Left ventricle myocardium inferior (tissue), 1 donor: ENCODE measurements at regions not wholly inside any gene's neighbourhood (a gene's known extent, or its start where the extent isn't known, plus 50 kb on each side); places are given as distances from the start of the nearest gene placed in this dataset.

Experiments
- DNase-seq: peaks from one replicate; pipeline ENCODE4 v3.0.0-alpha.2; 2020
- H3K27ac ChIP-seq: fragments of 200-600 bp; replicated peaks from 2 replicates; pipeline ENCODE4 v1.8.0; 2021
- H3K27me3 ChIP-seq: fragments of 200-600 bp; 2 replicates; pipeline ENCODE4 v1.8.0; 2021; ENCODE audit warnings: low read depth
- H3K36me3 ChIP-seq: fragments of 200-600 bp; 2 replicates; pipeline ENCODE4 v1.8.0; 2021
- H3K4me1 ChIP-seq: fragments of 200-600 bp; 2 replicates; pipeline ENCODE4 v1.8.0; 2021
- H3K4me3 ChIP-seq: fragments of 200-600 bp; 2 replicates; pipeline ENCODE4 v1.8.0; 2021; ENCODE audit warnings: mild to moderate bottlenecking, moderate library complexity
- H3K9me3 ChIP-seq: fragments of 200-600 bp; replicated peaks from 2 replicates; pipeline ENCODE4 v1.8.0; 2021
- CTCF ChIP-seq: fragments of 200-600 bp; IDR thresholded peaks from 2 replicates; pipeline ENCODE4 v1.8.0; 2021; ENCODE audit warnings: antibody characterized with exemption, mild to moderate bottlenecking, borderline replicate concordance
- intact Hi-C: fragments of 100-400 bp; cut with micrococcal nuclease; formaldehyde crosslinking; loops from one replicate; pipeline ENCODE4 v1.11.0; 2022
- donor health status: DM: no; HTN: yes; CAD: no; lungs with severe emphysema.

- no peaks in the 10 kb centered on the region for H3K36me3 ChIP-seq
- no peak for TF ChIP-seq CTCF
Measured at GRCh38 chr5:21649969-21650368, 1203.2 kb downstream of the CDH12 start.

GRCh38 chr5:21646469-21646868 lies 1206.7 kb downstream of the CDH12 start:
- H3K27ac ChIP-seq = no peak overlapping the region
- intact Hi-C loops = no loop called here
- no peak for TF ChIP-seq CTCF
- no peaks in the 10 kb centered on the region for H3K9me3 ChIP-seq
- H3K36me3 ChIP-seq = no peaks in the 10 kb centered on the region
- DNase-seq = no peak
- no peak overlapping the region for H3K4me3 ChIP-seq
- H3K4me1 ChIP-seq = no peaks in the 10 kb centered on the region
- no peaks in the 10 kb centered on the region for H3K27me3 ChIP-seq

More at GRCh38 chr5:21649969-21650368, 1203.2 kb downstream of the CDH12 start:
- intact Hi-C loops = no loop called here
- DNase-seq = no peak
- Histone ChIP-seq H3K9me3 (no peaks in the 10 kb centered on the region), H3K27ac (no peak overlapping the region), H3K27me3 (no peaks in the 10 kb centered on the region), H3K4me1 (no peaks in the 10 kb centered on the region), H3K4me3 (no peak overlapping the region)

GRCh38 chr5:21644032-21644431 lies 1209.1 kb downstream of the CDH12 start:
- intact Hi-C loops = no loop called here
- Histone ChIP-seq H3K9me3 (no peaks in the 10 kb centered on the region), H3K4me1 (no peaks in the 10 kb centered on the region), H3K36me3 (no peaks in the 10 kb centered on the region), H3K27ac (no peak overlapping the region), H3K27me3 (no peaks in the 10 kb centered on the region), H3K4me3 (no peak overlapping the region)
- no peak for TF ChIP-seq CTCF
- DNase-seq = no peak

GRCh38 chr5:21642312-21642711 lies 1210.8 kb downstream of the CDH12 start:
- TF ChIP-seq CTCF = no peak
- Histone ChIP-seq H3K9me3 (no peaks in the 10 kb centered on the region), H3K36me3 (no peaks in the 10 kb centered on the region), H3K27ac (no peak overlapping the region), H3K4me3 (no peak overlapping the region), H3K27me3 (no peaks in the 10 kb centered on the region), H3K4me1 (no peaks in the 10 kb centered on the region)
- intact Hi-C loops = no loop called here
- no peak for DNase-seq

- no peak for DNase-seq
- intact Hi-C loops = no loop called here
- Histone ChIP-seq H3K36me3 (no peaks in the 10 kb centered on the region), H3K27me3 (no peaks in the 10 kb centered on the region), H3K4me1 (no peaks in the 10 kb centered on the region), H3K4me3 (no peak overlapping the region), H3K27ac (no peak overlapping the region), H3K9me3 (peaks cover 17% of the 10 kb centered on the region)
- no peak for TF ChIP-seq CTCF
Measured at GRCh38 chr5:21623831-21624230, 1229.3 kb downstream of the CDH12 start.

GRCh38 chr5:21615195-21615765 lies 1237.9 kb downstream of the CDH12 start:
- no peaks in the 10 kb centered on the region for H3K4me1 ChIP-seq
- no peaks in the 10 kb centered on the region for H3K27me3 ChIP-seq
- no peak overlapping the region for H3K4me3 ChIP-seq
- no peak for DNase-seq
- H3K36me3 ChIP-seq = no peaks in the 10 kb centered on the region
- H3K27ac ChIP-seq = no peak overlapping the region
- peaks cover 8% of the 10 kb centered on the region for H3K9me3 ChIP-seq
- TF ChIP-seq CTCF = no peak
- intact Hi-C loops = no loop called here
